GM12864 (cell line): ENCODE measurements at regions not wholly inside any gene's neighbourhood (a gene's known extent, or its start where the extent isn't known, plus 50 kb on each side); places are given as distances from the start of the nearest gene placed in this dataset.

Experiments used
- DNase-seq: peaks from one replicate; pipeline ENCODE4 v3.0.0-alpha.2; 2011; ENCODE audit warnings: low read depth
- H3K4me3 ChIP-seq: 2 replicates; pipeline ENCODE4 v1.5.1; 2011; ENCODE audit warnings: mild to moderate bottlenecking, low read depth, low read length, control low read depth
- CTCF ChIP-seq: IDR thresholded peaks from 2 replicates; pipeline ENCODE4 v1.5.1; 2011; ENCODE audit warnings: low read depth, mild to moderate bottlenecking, moderate library complexity, low read length, control low read depth, inconsistent platforms; ENCODE audit errors: missing control alignments

GRCh38 chr6:113353392-113353791 lies 503.8 kb upstream of the MARCKS start:
- no peak for DNase-seq
- H3K4me3 ChIP-seq: no peak overlapping the region
- no peak for TF ChIP-seq CTCF

- DNase-seq: no peak
- no peak for TF ChIP-seq CTCF
- no peak overlapping the region for H3K4me3 ChIP-seq
These were observed 502.8 kb upstream of the MARCKS start for GRCh38 chr6:113354204-113354895.

- H3K4me3 ChIP-seq: no peak overlapping the region
- no peak for DNase-seq
- TF ChIP-seq CTCF: no peak
These were observed 501.0 kb upstream of the MARCKS start for GRCh38 chr6:113356139-113356538.

- TF ChIP-seq CTCF: no peak
- no peak overlapping the region for H3K4me3 ChIP-seq
- no peak for DNase-seq
These were observed 500.1 kb upstream of the MARCKS start for GRCh38 chr6:113357041-113357440.

- no peak for DNase-seq
- TF ChIP-seq CTCF: no peak
- H3K4me3 ChIP-seq: no peak overlapping the region
These were observed 499.0 kb upstream of the MARCKS start for GRCh38 chr6:113358063-113358583.

GRCh38 chr6:113359155-113360140 lies 497.7 kb upstream of the MARCKS start:
- H3K4me3 ChIP-seq: no peak overlapping the region
- TF ChIP-seq CTCF: no peak
- DNase-seq: no peak
